ENCODE measurements at regions not wholly inside any gene's neighbourhood (a gene's known extent, or its start where the extent isn't known, plus 50 kb on each side); places are given as distances from the start of the nearest gene placed in this dataset.

- Mint-ChIP-seq H3K9me3 (ENCODE audit: unreplicated experiment) (no peaks in the 10 kb centered on the region), H3K36me3 (ENCODE audit: unreplicated experiment) (no peaks in the 10 kb centered on the region), H3K27me3 (ENCODE audit: unreplicated experiment) (no peaks in the 10 kb centered on the region), H3K4me1 (ENCODE audit: low read depth, unreplicated experiment) (peaks cover 9% of the 10 kb centered on the region), H3K27ac (ENCODE audit: unreplicated experiment) (no peak overlapping the region), H3K4me3 (ENCODE audit: unreplicated experiment) (no peak overlapping the region)
- DNase-seq = no peak
- TF ChIP-seq CTCF (IDR thresholded peaks at IDR 0.05; ENCODE audit: partially characterized antibody, unreplicated experiment) = no peak
These were observed 248.8 kb downstream of the MRPS30 start for GRCh38 chr5:45057564-45057963.

- no peak for DNase-seq
- no peak for TF ChIP-seq CTCF (IDR thresholded peaks at IDR 0.05; ENCODE audit: partially characterized antibody, unreplicated experiment)
- Mint-ChIP-seq H3K27ac (ENCODE audit: unreplicated experiment) (no peak overlapping the region), H3K4me1 (ENCODE audit: low read depth, unreplicated experiment) (peaks cover 4% of the 10 kb centered on the region), H3K27me3 (ENCODE audit: unreplicated experiment) (no peaks in the 10 kb centered on the region), H3K36me3 (ENCODE audit: unreplicated experiment) (no peaks in the 10 kb centered on the region), H3K4me3 (ENCODE audit: unreplicated experiment) (no peak overlapping the region), H3K9me3 (ENCODE audit: unreplicated experiment) (no peaks in the 10 kb centered on the region)
These were observed 252.0 kb downstream of the MRPS30 start for GRCh38 chr5:45060724-45061123.

- Mint-ChIP-seq H3K4me3 (ENCODE audit: unreplicated experiment) (no peak overlapping the region), H3K9me3 (ENCODE audit: unreplicated experiment) (no peaks in the 10 kb centered on the region), H3K36me3 (ENCODE audit: unreplicated experiment) (no peaks in the 10 kb centered on the region), H3K27ac (ENCODE audit: unreplicated experiment) (no peak overlapping the region), H3K27me3 (ENCODE audit: unreplicated experiment) (no peaks in the 10 kb centered on the region), H3K4me1 (ENCODE audit: low read depth, unreplicated experiment) (peaks cover 3% of the 10 kb centered on the region)
- no peak for TF ChIP-seq CTCF (IDR thresholded peaks at IDR 0.05; ENCODE audit: partially characterized antibody, unreplicated experiment)
- no peak for DNase-seq
These were observed 253.3 kb downstream of the MRPS30 start for GRCh38 chr5:45062044-45062443.

- no peaks in the 10 kb centered on the region for H3K4me1 Mint-ChIP-seq (ENCODE audit: low read depth, unreplicated experiment)
- no peak overlapping the region for H3K27ac Mint-ChIP-seq (ENCODE audit: unreplicated experiment)
- DNase-seq = no peak
- no peak for TF ChIP-seq CTCF (IDR thresholded peaks at IDR 0.05; ENCODE audit: partially characterized antibody, unreplicated experiment)
- no peak overlapping the region for H3K4me3 Mint-ChIP-seq (ENCODE audit: unreplicated experiment)
- H3K27me3 Mint-ChIP-seq (ENCODE audit: unreplicated experiment) = no peaks in the 10 kb centered on the region
- H3K36me3 Mint-ChIP-seq (ENCODE audit: unreplicated experiment) = no peaks in the 10 kb centered on the region
- H3K9me3 Mint-ChIP-seq (ENCODE audit: unreplicated experiment) = no peaks in the 10 kb centered on the region
These were observed 272.3 kb downstream of the MRPS30 start for GRCh38 chr5:45081082-45081481.

GRCh38 chr5:45089870-45090269, 281.1 kb downstream of the MRPS30 start:
- Mint-ChIP-seq H3K9me3 (ENCODE audit: unreplicated experiment) (no peaks in the 10 kb centered on the region), H3K27me3 (ENCODE audit: unreplicated experiment) (no peaks in the 10 kb centered on the region)

More at GRCh38 chr5:45089870-45090269, 281.1 kb downstream of the MRPS30 start:
- Mint-ChIP-seq H3K36me3 (ENCODE audit: unreplicated experiment) (no peaks in the 10 kb centered on the region), H3K27ac (ENCODE audit: unreplicated experiment) (no peak overlapping the region), H3K4me3 (ENCODE audit: unreplicated experiment) (no peak overlapping the region), H3K4me1 (ENCODE audit: low read depth, unreplicated experiment) (no peaks in the 10 kb centered on the region)
- no peak for DNase-seq
- TF ChIP-seq CTCF (IDR thresholded peaks at IDR 0.05; ENCODE audit: partially characterized antibody, unreplicated experiment) = no peak
